ENCODE measurements at regions not wholly inside any gene's neighbourhood (a gene's known extent, or its start where the extent isn't known, plus 50 kb on each side); places are given as distances from the start of the nearest gene placed in this dataset.

- no peak for DNase-seq
Observed at GRCh38 chr5:3891113-3891512, 295.5 kb downstream of the IRX1 start.

GRCh38 chr5:3893527-3893926, 297.9 kb downstream of the IRX1 start:
- DNase-seq, result no peak

DNA sequence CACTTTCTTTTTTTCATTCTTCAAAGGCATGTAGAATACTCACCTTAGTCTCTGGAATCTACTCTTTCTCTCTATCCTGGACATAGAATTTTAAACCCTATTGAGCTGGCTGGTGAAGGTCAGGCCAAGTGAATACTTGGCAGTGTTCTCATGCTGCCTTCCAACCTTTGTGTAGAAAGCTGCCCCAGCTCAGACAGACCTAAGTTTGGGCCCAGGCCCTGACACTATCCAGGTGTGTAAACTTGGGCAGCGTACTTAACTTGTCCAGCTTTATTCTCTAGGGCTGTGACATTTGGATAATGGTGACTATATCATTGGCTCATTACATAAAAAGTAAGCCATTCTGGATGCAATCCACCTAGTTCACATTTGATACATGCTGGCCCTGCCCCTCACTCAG, 298.3 kb downstream of the IRX1 start:
- no peak for DNase-seq

DNA sequence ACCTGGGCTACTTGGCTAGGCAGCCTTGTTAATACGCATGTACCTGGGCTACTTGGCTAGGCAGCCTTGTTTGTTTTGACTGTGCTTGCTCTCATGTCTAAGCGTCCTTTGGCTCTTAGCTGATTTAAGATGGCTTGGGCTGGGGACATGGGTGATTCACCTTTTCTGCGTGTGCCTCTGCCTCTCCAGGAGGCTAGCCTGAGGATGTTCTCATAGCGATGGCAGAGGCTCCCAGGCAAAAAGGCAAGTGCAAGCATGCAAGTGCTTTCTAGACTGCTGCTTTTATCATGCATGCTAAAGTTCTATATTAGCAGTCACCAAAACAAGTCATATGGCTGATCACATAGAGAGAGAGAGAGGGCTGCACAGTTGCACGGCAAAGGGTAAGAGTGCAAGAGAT, 300.5 kb downstream of the IRX1 start:
- DNase-seq, result no peak

- no peak for DNase-seq
Observed at GRCh38 chr5:3899093-3899492, 303.5 kb downstream of the IRX1 start.

GRCh38 chr5:3904584-3904983, 309.0 kb downstream of the IRX1 start:
- no peak for DNase-seq

DNA sequence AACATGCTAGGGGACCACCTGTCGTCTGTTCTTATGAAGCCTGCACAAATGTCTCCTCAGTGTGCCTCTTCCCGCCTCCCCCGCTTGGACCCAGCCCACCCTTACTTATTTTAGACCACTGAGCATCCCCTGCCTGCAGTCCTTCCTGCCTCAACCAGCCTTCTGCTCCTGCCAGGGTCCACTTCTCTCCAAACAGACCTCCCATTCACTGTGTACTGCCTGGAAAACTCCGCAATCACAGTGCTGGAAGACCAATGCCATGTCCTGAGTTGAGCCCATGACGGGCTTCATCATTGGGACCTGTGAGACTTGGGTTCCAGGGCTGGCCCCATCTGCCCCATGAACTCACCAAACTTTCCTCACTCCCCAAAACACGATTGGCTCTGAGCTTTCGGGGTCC, 309.4 kb downstream of the IRX1 start:
- no peak for DNase-seq

DNA sequence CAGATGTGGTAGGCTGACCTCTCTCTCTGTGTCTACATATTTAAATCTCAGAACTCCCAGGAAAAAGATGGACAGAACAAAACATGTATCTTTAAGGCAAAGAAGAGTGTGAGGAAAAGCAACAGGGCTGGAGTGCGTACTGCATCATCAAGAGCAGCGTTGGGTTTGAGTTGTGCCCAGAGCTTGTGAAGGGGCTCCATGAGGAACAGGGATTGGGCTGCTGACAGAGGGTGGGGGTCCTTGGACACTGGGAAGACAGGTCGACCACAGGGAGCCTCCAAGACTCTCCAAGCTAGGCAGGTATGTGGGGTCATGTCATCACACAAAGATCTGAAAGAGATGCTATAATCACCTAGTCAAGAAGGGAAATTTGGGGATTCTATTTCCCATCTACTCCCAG, 309.9 kb downstream of the IRX1 start:
- no peak for DNase-seq

- DNase-seq, result no peak
Observed at GRCh38 chr5:3911111-3911510, 315.5 kb downstream of the IRX1 start.

DNA sequence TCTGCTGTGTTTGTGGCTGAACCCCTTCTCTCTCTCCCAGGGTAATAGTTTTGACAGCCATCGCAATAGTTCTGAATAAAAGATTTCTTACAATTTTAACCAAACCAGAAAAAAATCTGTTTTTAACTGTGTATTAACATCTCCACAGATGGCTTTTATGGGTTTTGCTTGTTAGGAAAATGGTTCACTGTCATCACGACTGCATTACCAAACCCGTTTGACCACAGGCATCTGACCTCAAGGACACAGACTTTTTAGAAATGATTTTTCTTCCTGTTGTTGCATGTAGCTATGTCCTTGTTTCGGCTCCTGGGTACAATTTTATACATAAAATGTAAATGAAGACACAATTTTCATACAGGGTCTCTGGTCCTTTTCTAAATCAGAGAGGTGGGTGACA, 316.1 kb downstream of the IRX1 start:
- no peak for DNase-seq

DNA sequence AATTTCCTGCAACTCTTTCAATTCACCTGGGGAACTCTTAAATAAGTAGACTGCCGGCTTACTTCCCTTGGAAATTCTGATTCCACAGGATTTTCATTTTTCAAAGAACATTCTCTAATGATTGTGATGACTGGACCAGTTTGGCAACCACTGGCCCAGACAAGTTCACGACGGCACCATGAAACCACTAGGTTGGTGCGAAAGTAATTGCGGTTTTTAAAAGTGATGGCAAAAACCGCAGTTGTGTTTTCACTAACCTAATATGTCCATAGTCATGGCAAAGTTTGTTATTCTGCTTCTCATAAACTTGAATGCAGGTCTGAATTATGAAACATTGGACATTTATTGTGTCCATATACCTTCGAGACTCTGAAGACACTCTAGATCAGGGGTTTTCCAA, 317.2 kb downstream of the IRX1 start:
- no peak for DNase-seq

DNA sequence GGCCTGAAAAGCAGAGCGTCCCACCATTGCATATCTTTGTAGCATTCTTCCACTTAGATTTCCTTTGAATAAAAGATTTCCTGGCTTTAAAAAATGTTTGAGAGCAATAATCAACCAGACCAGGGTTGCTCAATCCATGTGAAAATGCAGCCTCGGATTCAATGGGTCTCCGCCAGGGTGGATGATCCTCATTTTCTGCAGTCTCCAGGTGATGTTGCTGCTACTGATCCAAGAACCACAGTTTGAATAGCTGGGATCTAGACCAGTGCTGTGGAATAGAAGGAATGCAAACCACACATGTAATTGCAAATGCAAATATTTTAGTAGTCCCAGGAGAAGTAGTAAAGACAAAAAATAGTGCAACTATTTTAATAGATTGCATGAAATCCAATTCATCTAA, 317.6 kb downstream of the IRX1 start:
- no peak for DNase-seq

GRCh38 chr5:3925022-3925421, 329.4 kb downstream of the IRX1 start:
- DNase-seq, result no peak

DNA sequence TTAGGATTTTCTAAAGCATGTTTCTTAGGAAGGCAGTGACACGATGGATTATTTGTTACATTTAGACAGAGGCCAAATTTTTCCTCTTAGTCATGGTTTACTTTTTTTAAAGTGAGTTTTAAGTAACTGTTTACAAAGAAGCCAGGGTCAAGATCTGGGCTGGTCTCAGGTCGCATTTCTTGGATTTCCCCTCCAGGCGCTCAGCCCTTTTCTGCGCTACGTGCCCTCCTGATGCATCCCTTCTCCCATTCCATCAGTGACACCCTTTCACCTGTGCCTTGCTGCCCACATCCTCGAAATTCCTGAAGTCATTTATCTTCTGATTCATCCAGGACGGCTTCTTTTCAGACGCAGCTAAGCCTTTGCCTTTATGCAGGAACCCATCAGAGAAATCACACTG, 330.3 kb downstream of the IRX1 start:
- DNase-seq, result no peak

DNA sequence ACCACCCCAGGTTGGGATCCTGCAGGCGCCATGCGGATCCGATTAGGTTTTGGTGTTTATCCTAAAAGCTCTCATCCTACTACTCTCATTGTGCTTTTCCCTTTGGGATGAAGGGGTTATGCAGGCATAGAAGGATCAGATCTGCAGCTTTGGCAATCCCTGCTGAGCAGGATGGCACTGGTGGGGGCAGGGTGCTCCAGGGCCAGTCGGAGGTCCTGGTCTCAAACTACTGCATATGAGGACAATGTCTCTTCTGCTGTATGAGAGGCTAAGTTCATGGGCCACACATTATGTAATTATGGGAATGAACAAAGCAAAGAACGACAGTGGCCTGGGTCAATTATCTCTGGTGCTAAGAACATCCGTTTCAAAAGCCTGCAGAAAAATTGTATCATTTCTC, 334.2 kb downstream of the IRX1 start:
- DNase-seq, result no peak

DNA sequence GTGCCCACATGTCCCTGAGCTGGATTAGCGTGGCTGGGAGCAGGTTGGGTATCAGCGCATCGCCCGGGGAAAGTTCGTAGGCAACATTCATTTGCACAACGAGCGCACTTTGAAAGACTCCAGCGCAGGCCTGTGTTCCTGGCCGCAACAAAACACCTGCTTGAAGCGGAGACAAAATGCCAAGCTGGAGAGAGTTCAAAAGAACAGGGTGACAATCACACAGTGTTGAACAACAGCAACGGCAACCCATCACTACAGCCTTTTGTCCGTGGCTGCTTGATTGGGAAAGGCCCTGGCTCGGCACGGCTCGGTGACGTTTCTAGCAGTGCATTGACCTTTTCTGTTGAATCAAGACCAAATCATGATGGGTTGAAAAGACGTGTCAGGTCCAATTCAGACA, 336.3 kb downstream of the IRX1 start:
- no peak for DNase-seq

- no peak for DNase-seq
Observed at GRCh38 chr5:3933536-3933935, 337.9 kb downstream of the IRX1 start.

- DNase-seq, result no peak
Observed at GRCh38 chr5:3933966-3934365, 338.3 kb downstream of the IRX1 start.

DNA sequence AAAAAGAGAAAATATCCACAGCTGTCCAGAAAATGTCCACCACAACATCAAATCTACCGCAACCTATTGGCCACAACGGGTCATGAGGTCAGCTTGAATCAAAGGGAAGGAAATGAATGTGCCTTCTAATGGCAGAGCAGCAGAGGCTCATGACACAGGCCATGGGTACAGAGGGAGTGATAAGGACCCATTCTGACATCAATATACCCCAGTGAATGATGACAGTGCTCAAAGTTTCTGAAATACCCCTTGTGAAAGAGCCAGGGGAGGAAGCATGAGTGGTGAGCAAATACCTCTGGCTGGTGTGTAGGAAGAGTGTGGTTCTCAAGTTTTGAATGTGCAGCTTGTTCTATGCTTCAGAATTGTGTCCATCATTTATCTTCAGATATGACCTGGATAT, 348.2 kb downstream of the IRX1 start:
- no peak for DNase-seq

- no peak for DNase-seq
Observed at GRCh38 chr5:3944930-3945329, 349.3 kb downstream of the IRX1 start.

GRCh38 chr5:3948838-3949237, 353.2 kb downstream of the IRX1 start:
- no peak for DNase-seq

- DNase-seq, result no peak
Observed at GRCh38 chr5:3954199-3954598, 358.6 kb downstream of the IRX1 start.

- DNase-seq, result no peak
Observed at GRCh38 chr5:3954633-3955032, 359.0 kb downstream of the IRX1 start.

DNA sequence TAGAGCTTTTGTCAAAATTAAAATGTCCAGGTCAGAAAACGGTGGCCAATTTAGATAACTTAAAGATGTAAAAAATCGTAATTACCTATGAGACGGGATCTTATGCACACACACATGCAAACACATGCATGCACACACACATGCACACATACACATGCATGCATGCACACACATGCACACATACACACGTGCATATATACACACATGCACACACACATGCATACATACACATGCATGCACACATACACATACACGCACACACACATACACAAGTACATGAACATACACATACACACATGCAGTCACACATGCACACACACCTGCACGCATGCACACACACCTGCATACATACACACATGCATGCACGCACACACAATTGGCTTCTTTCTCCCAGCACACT, 362.0 kb downstream of the IRX1 start:
- DNase-seq, result no peak

- no peak for DNase-seq
Observed at GRCh38 chr5:3958389-3958788, 362.8 kb downstream of the IRX1 start.

- no peak for DNase-seq
Observed at GRCh38 chr5:3962113-3962512, 366.5 kb downstream of the IRX1 start.

Measured in activated naive CD4-positive, alpha-beta T cell treated with Interleukin-2 at 50 U/mL for 16 hours (primary cell).